Muscle of leg (tissue), 3 donors: ENCODE measurements at regions not wholly inside any gene's neighbourhood (a gene's known extent, or its start where the extent isn't known, plus 50 kb on each side); places are given as distances from the start of the nearest gene placed in this dataset.

ENCODE experiments used
- DNase-seq: peaks from one replicate; pipeline ENCODE4 v3.0.0; 2013
- H3K27ac ChIP-seq: one replicate; pipeline ENCODE4 v1.5.1; 2013; ENCODE audit warnings: mild to moderate bottlenecking, low read length, control low read depth
- H3K27me3 ChIP-seq: one replicate; pipeline ENCODE4 v1.6.1; 2013; ENCODE audit warnings: low read length; ENCODE audit not compliant: control insufficient read depth, insufficient read depth
- H3K36me3 ChIP-seq: one replicate; pipeline ENCODE4 v1.6.1; 2013; ENCODE audit warnings: low read length; ENCODE audit not compliant: control insufficient read depth, insufficient read depth
- H3K4me1 ChIP-seq: one replicate; pipeline ENCODE4 v1.6.1; 2013; ENCODE audit warnings: low read length; ENCODE audit not compliant: control insufficient read depth, insufficient read depth
- H3K4me3 ChIP-seq: one replicate; pipeline ENCODE4 v1.5.1; 2013; ENCODE audit warnings: low read length, control low read depth
- H3K9me3 ChIP-seq: replicated peaks from 2 replicates; pipeline ENCODE4 v1.6.1; 2013; ENCODE audit warnings: low read depth, low read length; ENCODE audit not compliant: control insufficient read depth
- WGBS: methylation state at CpG from one replicate; pipeline ENCODE4 v1.1.5; 2013; ENCODE audit warnings: missing lambda C conversion rate; ENCODE audit not compliant: insufficient coverage; 5-methylcytosine and 5-hydroxymethylcytosine counted together

DNA sequence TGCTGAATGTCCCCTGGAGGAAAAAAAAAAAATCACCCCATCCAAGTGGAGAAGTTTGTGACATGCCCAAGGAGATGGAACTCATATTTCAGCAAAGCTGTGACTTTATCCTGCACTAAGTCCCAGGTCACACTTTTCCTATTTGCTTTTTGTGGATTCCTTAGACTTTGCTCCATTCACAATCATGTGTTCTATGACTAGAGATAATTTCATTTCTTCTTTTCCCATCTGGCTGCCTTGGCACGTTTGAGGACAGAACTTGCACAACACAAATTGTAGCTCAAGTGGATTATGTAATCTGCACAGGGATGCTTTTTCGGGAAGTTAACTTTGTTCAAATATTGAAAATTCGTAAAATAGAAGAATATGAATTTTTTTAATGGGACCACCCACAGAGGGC is 100.7 kb upstream of the PTPN1 start:
- Histone ChIP-seq H3K36me3 (no peaks in the 10 kb centered on the region), H3K27ac (no peak overlapping the region), H3K4me1 (peaks cover 10% of the 10 kb centered on the region), H3K27me3 (no peaks in the 10 kb centered on the region), H3K9me3 (peaks cover 8% of the 10 kb centered on the region), H3K4me3 (no peak overlapping the region)
- peak; percentile 87 for DNase-seq
- WGBS = no CpG with 5 or more reads among the region's 3 CpGs

DNA sequence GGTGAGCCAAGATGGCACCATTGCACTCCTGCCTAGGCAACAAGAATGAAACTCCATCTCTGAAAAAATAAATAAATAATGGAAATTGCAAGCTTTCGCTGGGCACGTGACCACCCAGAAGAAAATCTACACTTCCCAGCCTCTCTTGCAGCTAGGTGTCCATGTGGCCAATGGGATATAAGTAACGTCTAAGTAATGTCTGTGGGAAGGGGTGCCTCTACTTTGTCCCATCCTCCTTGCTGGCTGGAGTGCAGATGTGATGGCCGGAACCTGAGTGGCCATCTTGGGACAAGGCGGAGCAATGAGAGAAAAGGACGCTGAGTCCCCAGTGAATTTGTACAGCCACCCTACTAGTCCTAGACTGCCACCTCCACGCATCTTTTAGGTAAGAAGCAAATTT is 99.8 kb upstream of the PTPN1 start:
- 97% methylated on average over 3 of the region's 7 CpGs for WGBS
- Histone ChIP-seq H3K4me1 (peaks cover 18% of the 10 kb centered on the region), H3K27me3 (no peaks in the 10 kb centered on the region), H3K36me3 (no peaks in the 10 kb centered on the region), H3K27ac (no peak overlapping the region), H3K4me3 (no peak overlapping the region), H3K9me3 (peaks cover 8% of the 10 kb centered on the region)
- no peak for DNase-seq

DNA sequence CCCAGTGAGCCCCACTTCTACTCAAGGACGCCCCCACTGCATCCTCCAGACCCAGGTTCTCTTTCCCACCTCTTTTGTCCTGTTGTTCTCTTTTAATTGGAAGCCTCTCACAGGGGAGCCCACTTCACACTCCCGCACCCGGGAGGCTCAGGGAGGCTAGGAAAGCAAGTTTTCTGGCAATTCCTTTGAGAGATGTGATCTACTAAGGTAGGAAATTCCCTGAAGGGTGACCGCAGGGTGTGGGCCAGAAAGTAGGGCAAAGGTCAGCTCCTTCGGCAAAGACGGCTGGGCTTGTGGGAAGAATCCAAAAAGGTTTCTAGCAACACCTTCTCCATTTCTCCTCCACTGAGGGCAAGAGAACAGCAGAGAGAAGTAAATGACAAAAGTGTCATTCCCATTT is 98.1 kb upstream of the PTPN1 start:
- no peak overlapping the region for H3K27ac ChIP-seq
- no peaks in the 10 kb centered on the region for H3K36me3 ChIP-seq
- H3K4me1 ChIP-seq = peaks cover 32% of the 10 kb centered on the region
- no peak overlapping the region for H3K4me3 ChIP-seq
- H3K27me3 ChIP-seq = no peaks in the 10 kb centered on the region
- peaks cover 8% of the 10 kb centered on the region for H3K9me3 ChIP-seq
- WGBS = no CpG with 5 or more reads among the region's 6 CpGs
- no peak for DNase-seq

DNA sequence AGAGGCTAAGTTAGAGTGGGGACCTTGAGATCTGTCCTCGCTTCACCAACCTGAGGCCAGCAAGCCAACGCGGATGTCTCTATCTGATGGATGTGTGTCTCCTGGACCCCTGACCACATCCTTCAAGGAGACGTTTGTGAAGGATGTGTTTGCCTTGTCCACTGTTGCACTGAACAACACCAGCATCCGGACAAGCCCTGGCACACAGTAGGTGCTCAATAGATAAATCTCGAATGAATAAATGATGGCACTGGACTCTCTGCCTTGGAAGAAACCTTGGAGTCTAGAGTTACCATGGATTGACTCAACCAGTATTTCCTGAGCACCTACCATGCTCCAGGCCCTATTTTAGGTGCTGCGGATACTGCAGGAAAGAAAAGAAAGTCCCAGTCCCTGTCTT is 97.7 kb upstream of the PTPN1 start:
- H3K4me1 ChIP-seq = peaks cover 33% of the 10 kb centered on the region
- H3K36me3 ChIP-seq = no peaks in the 10 kb centered on the region
- H3K4me3 ChIP-seq = no peak overlapping the region
- no peak for DNase-seq
- no peak overlapping the region for H3K27ac ChIP-seq
- peaks cover 8% of the 10 kb centered on the region for H3K9me3 ChIP-seq
- H3K27me3 ChIP-seq = no peaks in the 10 kb centered on the region
- WGBS = 74% methylated on average over 4 of the region's 7 CpGs

DNA sequence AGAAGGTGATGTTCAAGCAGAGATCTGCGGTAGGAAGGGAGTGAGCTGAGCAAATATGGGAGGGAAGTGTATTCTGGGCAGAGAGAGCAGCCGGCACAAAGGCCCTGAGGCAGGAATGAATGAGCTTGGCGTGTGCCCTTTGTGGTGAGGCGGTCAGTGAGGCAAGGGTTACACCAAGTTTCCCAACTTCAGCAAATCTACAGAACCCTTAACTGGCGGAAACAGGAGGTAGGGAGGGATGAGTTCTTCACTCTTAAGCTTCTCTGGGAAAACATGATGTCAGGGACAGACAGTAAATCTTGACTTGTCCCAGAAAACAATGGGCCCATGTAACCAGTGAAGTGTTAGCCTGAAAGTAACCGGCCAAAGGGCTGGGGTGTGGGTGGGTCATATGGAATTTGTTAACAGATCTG is 97.1 kb upstream of the PTPN1 start:
- Histone ChIP-seq H3K36me3 (no peaks in the 10 kb centered on the region), H3K27ac (no peak overlapping the region), H3K27me3 (no peaks in the 10 kb centered on the region), H3K9me3 (peaks cover 8% of the 10 kb centered on the region), H3K4me1 (peaks cover 33% of the 10 kb centered on the region), H3K4me3 (no peak overlapping the region)
- no peak for DNase-seq
- WGBS = 26% methylated on average over 2 of the region's 6 CpGs

DNA sequence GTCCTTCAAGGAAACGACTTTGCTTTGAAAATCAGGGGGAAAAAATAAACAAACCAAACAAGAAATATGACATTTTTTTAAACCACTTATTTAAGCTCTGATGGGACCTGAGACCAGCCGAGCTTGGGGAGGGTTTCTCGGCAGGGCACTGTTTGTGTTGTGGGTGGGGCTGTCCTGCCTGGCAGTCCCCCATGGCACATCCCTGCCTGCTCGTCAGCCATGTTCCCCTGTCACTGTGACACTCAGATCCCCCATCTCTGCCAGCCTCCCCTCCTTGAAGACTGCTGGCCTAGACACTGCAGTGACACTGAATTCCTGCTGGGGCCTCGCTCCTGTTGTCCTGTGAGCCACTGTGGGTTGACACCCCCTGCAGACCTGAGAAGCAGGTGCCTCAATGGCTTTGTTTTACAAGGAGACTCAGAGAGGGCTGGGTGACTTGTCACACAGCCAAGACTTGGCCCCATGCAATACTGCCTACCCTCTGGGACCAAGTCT is 95.1 kb upstream of the PTPN1 start:
- peaks cover 8% of the 10 kb centered on the region for H3K9me3 ChIP-seq
- H3K27me3 ChIP-seq = peaks cover 2% of the 10 kb centered on the region
- DNase-seq = no peak
- H3K36me3 ChIP-seq = no peaks in the 10 kb centered on the region
- peak overlapping the region; percentile 92 for H3K27ac ChIP-seq
- H3K4me3 ChIP-seq = no peak overlapping the region
- WGBS = 57% methylated on average over 1 of the region's 5 CpGs
- H3K4me1 ChIP-seq = peaks cover 25% of the 10 kb centered on the region

DNA sequence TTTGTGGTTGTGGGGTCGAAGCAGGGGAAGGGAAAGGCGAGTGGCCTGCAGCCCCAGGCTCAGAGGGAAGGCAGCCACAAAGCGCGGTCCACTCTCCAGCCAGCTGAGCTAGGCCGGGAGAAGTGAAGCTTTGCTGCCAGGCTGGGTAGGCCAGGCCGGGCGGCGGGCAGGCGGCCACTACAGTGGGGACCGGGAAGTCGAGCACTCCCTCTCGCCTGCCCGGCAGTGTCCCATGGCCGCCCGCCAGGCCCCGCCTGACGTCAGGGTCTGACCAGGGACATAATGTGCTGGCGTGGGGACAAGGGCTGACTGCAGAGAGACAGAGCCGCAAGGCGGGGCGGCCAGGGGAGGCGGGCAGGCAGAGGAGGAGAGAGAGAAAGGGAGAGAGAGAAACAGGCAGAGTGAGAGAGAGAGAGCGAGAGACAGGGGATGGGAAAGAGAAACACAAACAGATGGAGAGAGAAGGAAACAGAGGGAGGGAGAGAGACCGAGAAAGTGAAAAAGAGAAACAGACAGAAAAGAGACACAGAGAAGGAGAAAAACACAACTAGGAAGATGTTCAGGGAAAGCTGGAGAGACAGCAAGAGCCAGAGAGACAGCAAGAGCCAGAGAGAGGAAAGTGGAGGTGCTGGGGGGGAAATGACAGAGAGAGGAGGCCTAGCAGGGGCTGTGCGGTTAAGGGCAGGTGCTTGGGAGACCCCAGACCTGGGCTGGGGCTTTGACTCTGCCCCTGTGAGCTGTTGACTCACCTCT is 94.5 kb upstream of the PTPN1 start:
- Histone ChIP-seq H3K9me3 (peaks cover 8% of the 10 kb centered on the region), H3K4me3 (no peak overlapping the region), H3K27me3 (peaks cover 2% of the 10 kb centered on the region), H3K4me1 (peaks cover 25% of the 10 kb centered on the region), H3K27ac (peak overlapping the region; percentile 92), H3K36me3 (no peaks in the 10 kb centered on the region)
- 6% methylated on average over 25 of the region's 25 CpGs for WGBS
- peak; percentile 98 for DNase-seq

DNA sequence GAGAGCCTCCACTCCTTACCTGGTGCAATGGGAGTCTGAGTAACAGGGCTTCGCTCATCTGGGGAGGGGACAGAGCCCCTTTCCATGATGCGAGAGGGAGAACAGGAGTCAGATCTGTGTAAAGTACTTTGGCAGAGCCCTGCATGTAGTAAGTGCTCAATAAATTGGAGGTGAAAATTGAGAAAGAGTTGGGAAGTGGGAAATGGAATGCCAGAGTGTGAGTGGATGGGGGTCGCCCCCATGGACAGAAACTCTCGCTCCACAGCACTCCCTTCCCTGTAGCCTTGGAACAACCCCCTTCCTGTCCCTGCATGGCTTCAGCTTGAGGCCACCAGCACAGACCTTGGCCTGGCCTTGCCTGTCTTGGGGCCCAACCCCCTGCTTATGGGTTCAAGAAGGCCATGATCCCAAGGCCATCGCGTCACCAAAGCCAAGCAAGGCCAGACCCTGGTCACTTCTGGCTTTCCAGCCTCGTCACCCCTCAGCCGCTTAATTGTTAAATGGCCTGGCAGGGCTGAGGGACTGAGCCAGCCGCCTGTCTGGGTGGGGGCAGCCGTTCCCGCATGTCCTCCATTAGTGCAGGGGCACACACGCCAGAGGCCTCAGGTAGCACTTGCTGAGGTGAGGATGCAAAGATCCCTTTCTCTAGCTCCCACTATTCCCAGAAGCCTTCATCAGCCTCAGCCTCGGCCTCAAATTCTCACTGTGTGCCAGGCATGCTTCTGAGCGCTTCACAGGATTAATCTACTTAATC is 93.7 kb upstream of the PTPN1 start:
- WGBS = 77% methylated on average over 6 of the region's 14 CpGs
- DNase-seq = no peak

DNA sequence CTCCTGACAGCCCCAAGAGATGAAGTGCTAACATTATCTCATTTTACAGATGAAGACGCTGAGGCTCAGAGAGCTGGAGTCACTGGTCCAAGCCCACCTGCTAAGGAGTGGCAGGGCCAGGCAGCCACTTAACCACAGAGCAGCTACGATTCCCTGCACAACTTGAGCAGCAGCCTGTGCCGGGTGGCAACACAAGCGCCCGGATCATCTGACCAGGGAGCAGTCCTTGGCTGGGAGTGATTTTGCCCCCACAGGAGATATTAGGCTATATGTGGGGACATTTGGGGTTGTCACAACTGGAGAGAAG is 93.2 kb upstream of the PTPN1 start:
- H3K27me3 ChIP-seq = peaks cover 5% of the 10 kb centered on the region
- peaks cover 25% of the 10 kb centered on the region for H3K4me1 ChIP-seq
- no peak overlapping the region for H3K4me3 ChIP-seq
- no peak overlapping the region for H3K27ac ChIP-seq
- H3K36me3 ChIP-seq = no peaks in the 10 kb centered on the region
- peak; percentile 22 for DNase-seq
- WGBS = 72% methylated on average over 5 of the region's 5 CpGs
- H3K9me3 ChIP-seq = peaks cover 14% of the 10 kb centered on the region

More for the DNA sequence above, 93.7 kb upstream of the PTPN1 start:
- Histone ChIP-seq H3K4me3 (no peak overlapping the region), H3K36me3 (no peaks in the 10 kb centered on the region), H3K27me3 (peaks cover 3% of the 10 kb centered on the region), H3K9me3 (peaks cover 9% of the 10 kb centered on the region), H3K4me1 (peaks cover 25% of the 10 kb centered on the region), H3K27ac (peak overlapping the region; percentile 92)

DNA sequence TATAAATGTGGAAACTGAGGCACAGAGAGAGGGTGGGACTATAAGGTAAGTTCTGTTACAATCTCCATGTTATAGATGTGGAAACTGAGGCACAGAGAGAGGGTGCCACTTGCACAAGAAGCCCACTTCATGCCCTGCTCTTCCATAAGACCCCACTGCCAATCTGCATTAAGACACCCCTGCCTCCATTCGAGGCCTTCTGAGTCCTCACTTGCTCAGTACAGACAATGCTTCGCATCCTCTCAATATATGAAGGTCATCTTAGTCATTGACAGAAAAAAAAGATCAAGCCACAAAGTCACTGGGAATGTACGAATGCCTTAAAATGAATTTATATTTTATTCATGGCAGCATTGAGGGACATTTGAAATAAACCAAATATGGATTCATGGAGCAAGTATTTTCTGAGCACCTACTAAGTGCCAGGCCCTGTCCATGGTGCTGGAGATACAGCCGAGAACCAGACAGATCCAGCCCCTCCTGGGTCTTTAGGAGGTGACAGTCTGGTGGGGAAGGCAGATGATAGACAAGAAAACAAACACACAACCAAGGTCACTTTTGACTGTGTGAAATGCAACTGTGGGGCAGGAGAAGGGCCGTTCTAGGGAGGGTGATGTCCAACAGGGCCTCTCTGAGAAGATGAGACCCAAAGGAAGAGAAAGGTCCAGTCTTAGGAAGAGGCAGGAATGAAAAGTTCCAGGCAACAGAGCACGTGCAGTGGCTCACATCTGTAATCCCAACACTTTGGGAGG is 92.5 kb upstream of the PTPN1 start:
- Histone ChIP-seq H3K4me1 (peaks cover 25% of the 10 kb centered on the region), H3K27ac (no peak overlapping the region), H3K9me3 (peaks cover 14% of the 10 kb centered on the region), H3K27me3 (peaks cover 7% of the 10 kb centered on the region), H3K4me3 (no peak overlapping the region), H3K36me3 (no peaks in the 10 kb centered on the region)
- no peak for DNase-seq
- 60% methylated on average over 1 of the region's 6 CpGs for WGBS
